HL-60 (cell line): ENCODE measurements at regions not wholly inside any gene's neighbourhood (a gene's known extent, or its start where the extent isn't known, plus 50 kb on each side); places are given as distances from the start of the nearest gene placed in this dataset.

Experiments used
- DNase-seq, 2 experiments: peaks; one replicate each; pipeline ENCODE4 v3.0.0-alpha.2; 2010 to 2020; ENCODE audit warnings: low read depth in 1 of 2, low spot score in 1 of 2
- H3K27ac ChIP-seq: fragments of 250-450 bp; sonication (Bioruptor Pico); replicated peaks from 2 replicates; pipeline ENCODE4 v1.5.1; 2020; ENCODE audit warnings: mild to moderate bottlenecking, moderate library complexity
- H3K27me3 ChIP-seq: fragments of 250-450 bp; sonication (Bioruptor Pico); 2 replicates; pipeline ENCODE4 v1.5.1; 2021; ENCODE audit warnings: mild to moderate bottlenecking, moderate library complexity; ENCODE audit not compliant: insufficient read depth, poor library complexity, severe bottlenecking
- H3K4me3 ChIP-seq: replicated peaks from 2 replicates; pipeline ENCODE4 v1.5.1; 2011; ENCODE audit warnings: mild to moderate bottlenecking, control low read depth, low read length; ENCODE audit not compliant: insufficient read depth
- GABPA ChIP-seq: IDR thresholded peaks from 2 replicates; pipeline ENCODE4 v1.6.1; 2012; ENCODE audit warnings: low read depth
- POLR2AphosphoS5 ChIP-seq: IDR thresholded peaks from 2 replicates; pipeline ENCODE4 v1.6.1; 2012; ENCODE audit warnings: low read depth
- SPI1 ChIP-seq: IDR thresholded peaks from 2 replicates; pipeline ENCODE4 v1.6.1; 2012; ENCODE audit warnings: low read depth, mild to moderate bottlenecking, borderline replicate concordance
- TF ChIP-seq, protein P1 (sequence below): IDR thresholded peaks from 2 replicates; pipeline ENCODE4 v1.6.1; 2012; ENCODE audit warnings: low read depth; ENCODE audit not compliant: insufficient replicate concordance
- TF ChIP-seq, protein P2 (sequence below): IDR thresholded peaks from one replicate; pipeline ENCODE4 v1.5.1; 2011; ENCODE audit warnings: low read length, control low read depth, inconsistent platforms; ENCODE audit not compliant: insufficient read depth

DNA sequence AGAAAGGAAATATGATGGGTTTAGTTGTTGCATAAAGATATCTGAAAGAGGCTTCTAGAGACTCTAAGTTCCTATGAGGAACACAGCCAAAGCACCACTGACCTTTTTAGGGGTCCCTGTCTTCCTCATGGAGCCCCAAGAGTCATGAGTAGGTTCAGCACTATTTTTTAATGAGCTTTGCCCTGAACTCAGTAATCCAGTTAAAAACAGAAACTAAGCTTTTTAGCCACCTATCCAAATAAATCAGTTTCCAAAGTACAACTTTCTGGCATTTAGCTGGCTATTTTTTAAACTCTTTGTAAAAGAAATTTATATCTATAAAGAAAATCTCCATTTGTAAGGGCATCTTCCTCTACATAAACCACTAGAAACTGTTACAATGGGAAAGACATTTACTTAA lies 241.8 kb upstream of the UBASH3B start:
- H3K4me3 ChIP-seq, result no peak overlapping the region
- no peak for TF ChIP-seq SPI1
- TF ChIP-seq, protein P1, sequence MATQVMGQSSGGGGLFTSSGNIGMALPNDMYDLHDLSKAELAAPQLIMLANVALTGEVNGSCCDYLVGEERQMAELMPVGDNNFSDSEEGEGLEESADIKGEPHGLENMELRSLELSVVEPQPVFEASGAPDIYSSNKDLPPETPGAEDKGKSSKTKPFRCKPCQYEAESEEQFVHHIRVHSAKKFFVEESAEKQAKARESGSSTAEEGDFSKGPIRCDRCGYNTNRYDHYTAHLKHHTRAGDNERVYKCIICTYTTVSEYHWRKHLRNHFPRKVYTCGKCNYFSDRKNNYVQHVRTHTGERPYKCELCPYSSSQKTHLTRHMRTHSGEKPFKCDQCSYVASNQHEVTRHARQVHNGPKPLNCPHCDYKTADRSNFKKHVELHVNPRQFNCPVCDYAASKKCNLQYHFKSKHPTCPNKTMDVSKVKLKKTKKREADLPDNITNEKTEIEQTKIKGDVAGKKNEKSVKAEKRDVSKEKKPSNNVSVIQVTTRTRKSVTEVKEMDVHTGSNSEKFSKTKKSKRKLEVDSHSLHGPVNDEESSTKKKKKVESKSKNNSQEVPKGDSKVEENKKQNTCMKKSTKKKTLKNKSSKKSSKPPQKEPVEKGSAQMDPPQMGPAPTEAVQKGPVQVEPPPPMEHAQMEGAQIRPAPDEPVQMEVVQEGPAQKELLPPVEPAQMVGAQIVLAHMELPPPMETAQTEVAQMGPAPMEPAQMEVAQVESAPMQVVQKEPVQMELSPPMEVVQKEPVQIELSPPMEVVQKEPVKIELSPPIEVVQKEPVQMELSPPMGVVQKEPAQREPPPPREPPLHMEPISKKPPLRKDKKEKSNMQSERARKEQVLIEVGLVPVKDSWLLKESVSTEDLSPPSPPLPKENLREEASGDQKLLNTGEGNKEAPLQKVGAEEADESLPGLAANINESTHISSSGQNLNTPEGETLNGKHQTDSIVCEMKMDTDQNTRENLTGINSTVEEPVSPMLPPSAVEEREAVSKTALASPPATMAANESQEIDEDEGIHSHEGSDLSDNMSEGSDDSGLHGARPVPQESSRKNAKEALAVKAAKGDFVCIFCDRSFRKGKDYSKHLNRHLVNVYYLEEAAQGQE, result no peak
- no peak for TF ChIP-seq POLR2AphosphoS5
- TF ChIP-seq, protein P2, sequence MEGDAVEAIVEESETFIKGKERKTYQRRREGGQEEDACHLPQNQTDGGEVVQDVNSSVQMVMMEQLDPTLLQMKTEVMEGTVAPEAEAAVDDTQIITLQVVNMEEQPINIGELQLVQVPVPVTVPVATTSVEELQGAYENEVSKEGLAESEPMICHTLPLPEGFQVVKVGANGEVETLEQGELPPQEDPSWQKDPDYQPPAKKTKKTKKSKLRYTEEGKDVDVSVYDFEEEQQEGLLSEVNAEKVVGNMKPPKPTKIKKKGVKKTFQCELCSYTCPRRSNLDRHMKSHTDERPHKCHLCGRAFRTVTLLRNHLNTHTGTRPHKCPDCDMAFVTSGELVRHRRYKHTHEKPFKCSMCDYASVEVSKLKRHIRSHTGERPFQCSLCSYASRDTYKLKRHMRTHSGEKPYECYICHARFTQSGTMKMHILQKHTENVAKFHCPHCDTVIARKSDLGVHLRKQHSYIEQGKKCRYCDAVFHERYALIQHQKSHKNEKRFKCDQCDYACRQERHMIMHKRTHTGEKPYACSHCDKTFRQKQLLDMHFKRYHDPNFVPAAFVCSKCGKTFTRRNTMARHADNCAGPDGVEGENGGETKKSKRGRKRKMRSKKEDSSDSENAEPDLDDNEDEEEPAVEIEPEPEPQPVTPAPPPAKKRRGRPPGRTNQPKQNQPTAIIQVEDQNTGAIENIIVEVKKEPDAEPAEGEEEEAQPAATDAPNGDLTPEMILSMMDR, result no peak
- no peaks in the 10 kb centered on the region for H3K27me3 ChIP-seq
- H3K27ac ChIP-seq, result no peak overlapping the region
- no peak for DNase-seq

DNA sequence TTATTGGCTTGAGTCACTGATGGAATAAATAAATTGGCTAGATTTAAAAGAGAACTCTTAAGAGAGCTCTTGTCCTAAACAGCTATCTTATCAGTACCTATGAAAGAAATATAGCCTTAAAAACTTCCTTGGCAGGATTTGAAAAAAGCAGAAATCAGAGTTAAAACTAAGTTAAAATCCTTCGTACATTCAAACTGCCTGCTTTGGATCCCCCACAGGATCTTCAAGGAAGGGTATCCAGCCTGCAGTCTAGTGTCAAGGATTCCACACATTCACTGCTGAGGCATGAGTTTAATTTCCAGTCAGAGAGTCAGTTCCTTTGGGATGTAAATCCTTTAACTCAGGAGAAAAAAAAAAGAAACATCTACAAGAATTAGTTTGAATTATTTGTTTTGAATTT lies 242.9 kb upstream of the UBASH3B start:
- DNase-seq, result no peak
- H3K27ac ChIP-seq, result no peak overlapping the region
- TF ChIP-seq, protein P1, result no peak
- no peak for TF ChIP-seq POLR2AphosphoS5
- TF ChIP-seq GABPA, result no peak
- no peak for TF ChIP-seq SPI1
- TF ChIP-seq, protein P2, result no peak
- H3K27me3 ChIP-seq, result no peaks in the 10 kb centered on the region
- no peak overlapping the region for H3K4me3 ChIP-seq

DNA sequence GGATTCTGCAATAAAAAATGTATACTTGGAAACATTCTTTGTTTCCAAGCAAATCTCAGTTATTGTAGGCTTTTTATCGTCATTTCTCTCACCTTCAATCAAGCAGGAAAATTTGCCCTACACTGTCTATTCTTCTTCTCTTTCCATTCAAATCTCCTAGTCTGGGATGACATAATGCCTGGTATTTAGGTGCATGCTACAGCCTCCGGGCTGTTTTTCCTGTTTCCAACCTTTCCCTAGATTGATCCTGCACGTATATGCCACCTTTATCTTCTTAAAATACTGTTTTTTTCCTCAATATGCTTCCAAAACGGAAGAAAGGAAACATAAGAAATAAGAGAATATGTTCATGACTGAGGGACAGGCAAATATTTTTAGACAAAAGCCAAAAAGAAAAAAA lies 249.1 kb upstream of the UBASH3B start:
- TF ChIP-seq POLR2AphosphoS5 (no peak), GABPA (no peak), SPI1 (no peak)
- TF ChIP-seq, protein P2, result no peak
- TF ChIP-seq, protein P1, result no peak
- H3K27me3 ChIP-seq, result no peaks in the 10 kb centered on the region
- no peak overlapping the region for H3K4me3 ChIP-seq
- no peak overlapping the region for H3K27ac ChIP-seq
- no peak for DNase-seq
